Stomach smooth muscle (tissue), 2 donors: ENCODE measurements at regions not wholly inside any gene's neighbourhood (a gene's known extent, or its start where the extent isn't known, plus 50 kb on each side); places are given as distances from the start of the nearest gene placed in this dataset.

Experiments used
- H3K27ac ChIP-seq: one replicate; pipeline ENCODE4 v1.7.0; 2013; ENCODE audit warnings: mild to moderate bottlenecking, low read length, inconsistent platforms
- H3K27me3 ChIP-seq, 2 donors: one replicate each; pipeline ENCODE4 v1.7.0; 2013; ENCODE audit warnings: low read length in 2 of 2; ENCODE audit not compliant: insufficient read depth in 2 of 2, control insufficient read depth in 1 of 2
- H3K36me3 ChIP-seq, 2 donors: one replicate each; pipeline ENCODE4 v1.7.0; 2013; ENCODE audit warnings: low read length in 2 of 2; ENCODE audit not compliant: control insufficient read depth in 2 of 2, insufficient read depth in 2 of 2
- H3K4me1 ChIP-seq: one replicate; pipeline ENCODE4 v1.7.0; 2013; ENCODE audit warnings: low read length; ENCODE audit not compliant: control insufficient read depth, insufficient read depth
- H3K4me3 ChIP-seq, 2 donors: one replicate each; pipeline ENCODE4 v1.7.0; 2013; ENCODE audit warnings: low read length in 2 of 2
- H3K9ac ChIP-seq, 2 donors: one replicate each; pipeline ENCODE4 v1.7.0; 2013; ENCODE audit warnings: low read length in 2 of 2, mild to moderate bottlenecking in 1 of 2
- H3K9me3 ChIP-seq, 2 donors: one replicate each; pipeline ENCODE4 v1.7.0; 2013; ENCODE audit warnings: low read length in 2 of 2; ENCODE audit not compliant: control insufficient read depth in 2 of 2
- donor health status: healthy.
- donor health status: Pancreatic carcinoma.

DNA sequence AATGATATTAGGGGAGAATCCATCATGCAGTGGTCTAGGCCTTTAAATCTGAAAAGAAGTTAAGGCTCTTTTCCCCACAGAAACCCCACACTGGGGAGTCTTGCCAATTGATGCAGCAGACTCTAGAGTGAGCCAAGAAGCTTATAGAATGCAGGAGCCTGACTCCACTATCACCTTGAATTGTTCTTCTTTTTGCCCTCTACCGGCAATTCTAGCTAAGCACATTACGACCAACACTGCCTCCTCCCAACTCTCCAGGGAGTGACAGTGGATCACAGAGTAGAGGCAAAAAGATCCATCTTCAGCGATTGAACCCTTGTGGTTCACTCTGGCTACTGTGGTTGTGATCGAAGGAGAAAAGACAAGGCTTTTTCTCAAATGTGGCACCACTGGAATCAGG, 331.5 kb downstream of the NKX6-1 start:
- Histone ChIP-seq H3K9me3 (no peaks in the 10 kb centered on the region), H3K27ac (no peak overlapping the region), H3K36me3 (no peaks in the 10 kb centered on the region), H3K27me3 (no peaks in the 10 kb centered on the region), H3K4me3 (no peak overlapping the region), H3K4me1 (no peaks in the 10 kb centered on the region), H3K9ac (no peak overlapping the region)

DNA sequence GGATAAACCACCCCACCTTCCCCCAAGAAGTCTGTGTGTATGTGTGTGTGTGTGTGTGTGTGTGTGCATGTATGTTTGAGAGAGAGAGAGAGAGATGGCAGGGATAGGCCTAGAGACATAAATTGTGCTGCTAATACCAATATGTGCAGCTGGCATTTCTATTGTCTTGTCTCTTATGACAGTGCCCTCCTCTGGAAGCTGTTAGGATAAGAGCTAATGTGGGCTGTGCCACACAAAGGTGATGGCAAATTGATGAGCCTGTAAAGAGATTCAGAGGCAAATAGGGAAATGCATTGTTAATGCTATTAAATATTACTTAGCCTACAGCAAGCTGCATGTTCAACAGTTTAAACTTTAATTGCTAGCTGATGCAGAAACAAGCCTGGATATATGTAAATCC, 332.0 kb downstream of the NKX6-1 start:
- Histone ChIP-seq H3K4me3 (no peak overlapping the region), H3K27me3 (no peaks in the 10 kb centered on the region), H3K27ac (no peak overlapping the region), H3K9ac (no peak overlapping the region), H3K36me3 (no peaks in the 10 kb centered on the region), H3K9me3 (no peaks in the 10 kb centered on the region), H3K4me1 (no peaks in the 10 kb centered on the region)

DNA sequence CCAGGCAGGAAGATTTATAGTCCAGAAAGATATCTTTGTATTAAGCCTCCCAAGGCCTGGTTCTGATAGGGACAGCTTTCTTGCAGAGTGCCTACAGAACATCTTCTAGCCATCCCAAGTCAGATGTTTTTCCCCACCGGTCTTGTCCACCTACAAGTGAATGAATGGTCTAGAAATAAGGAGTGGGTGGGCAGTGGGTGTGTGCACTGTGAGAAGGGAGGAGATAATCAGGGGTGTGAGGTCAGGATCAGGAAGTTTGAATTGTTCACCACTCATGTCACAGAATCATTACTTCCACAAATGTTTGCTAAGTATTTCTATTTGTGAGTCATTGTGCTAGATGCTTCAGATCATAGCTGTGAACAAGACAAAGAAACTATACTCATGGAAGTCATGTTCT, 332.6 kb downstream of the NKX6-1 start:
- Histone ChIP-seq H3K27me3 (no peaks in the 10 kb centered on the region), H3K9me3 (no peaks in the 10 kb centered on the region), H3K36me3 (no peaks in the 10 kb centered on the region), H3K27ac (no peak overlapping the region), H3K4me3 (no peak overlapping the region), H3K9ac (no peak overlapping the region), H3K4me1 (no peaks in the 10 kb centered on the region)

DNA sequence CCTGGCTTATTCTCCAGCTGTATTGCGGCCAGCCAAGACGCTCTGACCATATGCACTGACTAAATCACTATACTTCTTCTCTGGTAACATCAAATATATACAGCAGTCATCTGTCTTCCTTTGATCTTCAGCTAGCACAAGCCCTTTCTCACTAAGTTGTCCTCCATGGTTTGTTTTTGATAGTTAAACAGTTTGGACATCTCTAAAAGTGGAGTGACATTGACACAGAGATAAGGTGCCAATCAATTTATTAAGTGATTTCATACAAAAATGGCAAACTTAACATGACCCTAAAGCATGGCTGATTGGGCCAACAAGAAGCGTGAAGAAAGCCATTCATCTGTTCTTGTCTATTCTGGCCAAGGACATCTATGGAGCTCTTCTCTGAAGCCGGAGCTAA, 334.9 kb downstream of the NKX6-1 start:
- Histone ChIP-seq H3K4me1 (no peaks in the 10 kb centered on the region), H3K27ac (no peak overlapping the region), H3K27me3 (peaks cover 0 to 2% of the 10 kb centered on the region in 2 donors), H3K4me3 (no peak overlapping the region), H3K36me3 (no peaks in the 10 kb centered on the region), H3K9me3 (no peaks in the 10 kb centered on the region), H3K9ac (no peak overlapping the region)

DNA sequence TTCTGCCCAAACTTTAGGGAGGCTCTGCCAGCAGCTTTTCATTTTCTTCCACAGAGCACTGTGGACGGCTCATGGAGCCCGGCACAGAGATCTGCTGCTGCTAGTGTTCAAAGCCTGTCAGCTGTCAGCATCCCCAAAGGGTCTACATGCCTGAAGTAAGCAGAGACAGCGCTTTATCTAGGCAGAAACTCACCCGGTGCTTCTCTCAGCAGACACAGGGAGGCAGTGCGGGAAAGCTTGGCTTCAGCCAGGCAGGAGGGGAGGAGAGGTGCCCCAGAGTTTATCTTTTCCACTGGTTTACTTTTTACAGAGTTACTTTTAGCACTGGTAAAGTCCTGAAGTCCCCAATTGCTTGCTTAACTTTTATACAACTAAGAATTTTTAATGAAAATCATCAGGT, 339.3 kb downstream of the NKX6-1 start:
- Histone ChIP-seq H3K4me3 (no peak overlapping the region), H3K27me3 (peaks cover 2 to 3% of the 10 kb centered on the region in 2 donors), H3K4me1 (no peaks in the 10 kb centered on the region), H3K27ac (no peak overlapping the region), H3K9me3 (no peaks in the 10 kb centered on the region), H3K36me3 (no peaks in the 10 kb centered on the region), H3K9ac (no peak overlapping the region)

DNA sequence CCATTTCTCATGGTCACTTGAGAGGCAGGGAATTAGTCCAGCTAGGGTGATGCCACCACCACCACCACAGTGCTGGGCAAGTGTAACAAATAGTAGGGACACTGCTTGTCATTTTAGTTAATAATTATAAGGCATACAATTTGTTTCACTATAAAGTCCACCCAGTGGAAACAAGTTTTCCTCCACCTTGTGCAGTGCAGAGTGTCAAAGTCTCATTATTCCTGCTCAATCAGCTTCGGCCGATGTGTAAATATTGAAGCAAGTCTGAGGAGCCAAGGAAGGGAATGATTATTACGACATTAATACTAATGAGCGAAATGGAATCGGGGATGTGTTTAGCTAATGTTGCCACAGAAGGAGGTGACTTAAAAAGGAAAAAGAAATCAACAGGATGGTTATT, 340.4 kb downstream of the NKX6-1 start:
- no peaks in the 10 kb centered on the region for H3K36me3 ChIP-seq
- no peak overlapping the region for H3K27ac ChIP-seq
- H3K4me3 ChIP-seq = no peak overlapping the region
- H3K9me3 ChIP-seq = no peaks in the 10 kb centered on the region
- H3K9ac ChIP-seq = no peak overlapping the region
- H3K27me3 ChIP-seq = peaks cover 2 to 3% of the 10 kb centered on the region in 2 donors
- no peaks in the 10 kb centered on the region for H3K4me1 ChIP-seq

DNA sequence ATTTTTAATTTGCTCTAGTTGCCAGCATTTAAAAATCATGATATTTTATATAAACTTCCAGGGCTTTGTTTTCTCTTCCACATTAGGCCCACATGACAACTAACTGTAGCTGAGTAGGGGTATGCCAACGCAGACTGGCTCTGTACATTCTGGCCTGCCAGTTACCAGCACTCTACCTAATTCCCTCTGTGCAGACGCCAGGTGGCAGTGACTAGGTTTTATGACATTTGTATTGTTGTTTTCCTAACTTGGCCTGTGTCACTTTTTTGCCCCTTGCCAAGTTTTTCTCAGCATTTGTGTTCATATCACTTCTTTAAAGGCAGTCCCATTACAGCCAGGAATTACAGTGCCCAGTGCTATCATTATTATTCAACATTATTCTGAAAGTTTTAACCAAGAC, 347.5 kb downstream of the NKX6-1 start:
- Histone ChIP-seq H3K4me3 (no peak overlapping the region), H3K27ac (no peak overlapping the region), H3K27me3 (no peaks in the 10 kb centered on the region), H3K4me1 (no peaks in the 10 kb centered on the region), H3K9ac (no peak overlapping the region), H3K9me3 (no peaks in the 10 kb centered on the region), H3K36me3 (no peaks in the 10 kb centered on the region)

DNA sequence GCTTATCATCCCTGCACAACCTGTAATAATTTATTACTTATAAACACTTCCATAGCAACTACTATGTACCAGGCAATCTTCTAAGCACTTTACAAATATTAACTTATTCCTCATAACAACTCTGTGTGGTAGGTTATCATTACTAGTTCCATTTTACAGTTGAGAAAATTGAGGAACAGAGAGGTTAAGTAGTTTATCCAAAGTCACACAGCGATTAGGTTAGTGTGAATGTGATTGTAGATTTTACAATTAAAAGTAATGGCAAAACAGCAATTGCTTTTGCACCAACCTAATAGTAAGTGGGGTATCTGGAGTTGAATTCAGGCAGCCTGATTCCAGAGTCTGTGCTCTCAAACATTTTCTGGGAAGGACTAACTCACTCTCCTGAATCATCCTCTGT, 348.9 kb downstream of the NKX6-1 start:
- no peak overlapping the region for H3K4me3 ChIP-seq
- H3K4me1 ChIP-seq = no peaks in the 10 kb centered on the region
- H3K9ac ChIP-seq = no peak overlapping the region
- H3K27ac ChIP-seq = no peak overlapping the region
- no peaks in the 10 kb centered on the region for H3K36me3 ChIP-seq
- H3K9me3 ChIP-seq = no peaks in the 10 kb centered on the region
- H3K27me3 ChIP-seq = no peaks in the 10 kb centered on the region

DNA sequence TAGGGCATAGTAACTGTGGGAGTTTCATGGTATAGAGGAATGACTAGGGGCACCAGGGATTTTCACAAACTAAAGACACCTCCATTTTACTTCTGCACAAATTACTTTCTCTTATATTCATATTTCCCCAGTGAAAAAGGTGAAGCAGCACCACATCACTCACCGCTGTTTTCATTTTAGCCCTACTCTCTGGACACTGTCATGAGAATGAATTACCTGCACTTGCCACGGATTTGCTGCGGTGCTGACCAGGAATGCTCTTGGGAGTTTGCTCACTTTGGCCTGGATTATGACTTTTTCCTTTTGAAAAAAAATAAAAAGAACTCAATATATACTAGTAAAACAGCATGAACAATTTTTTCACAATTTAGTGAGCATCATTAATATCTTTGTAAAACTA, 351.3 kb downstream of the NKX6-1 start:
- Histone ChIP-seq H3K4me1 (no peaks in the 10 kb centered on the region), H3K9me3 (no peaks in the 10 kb centered on the region), H3K4me3 (no peak overlapping the region)

DNA sequence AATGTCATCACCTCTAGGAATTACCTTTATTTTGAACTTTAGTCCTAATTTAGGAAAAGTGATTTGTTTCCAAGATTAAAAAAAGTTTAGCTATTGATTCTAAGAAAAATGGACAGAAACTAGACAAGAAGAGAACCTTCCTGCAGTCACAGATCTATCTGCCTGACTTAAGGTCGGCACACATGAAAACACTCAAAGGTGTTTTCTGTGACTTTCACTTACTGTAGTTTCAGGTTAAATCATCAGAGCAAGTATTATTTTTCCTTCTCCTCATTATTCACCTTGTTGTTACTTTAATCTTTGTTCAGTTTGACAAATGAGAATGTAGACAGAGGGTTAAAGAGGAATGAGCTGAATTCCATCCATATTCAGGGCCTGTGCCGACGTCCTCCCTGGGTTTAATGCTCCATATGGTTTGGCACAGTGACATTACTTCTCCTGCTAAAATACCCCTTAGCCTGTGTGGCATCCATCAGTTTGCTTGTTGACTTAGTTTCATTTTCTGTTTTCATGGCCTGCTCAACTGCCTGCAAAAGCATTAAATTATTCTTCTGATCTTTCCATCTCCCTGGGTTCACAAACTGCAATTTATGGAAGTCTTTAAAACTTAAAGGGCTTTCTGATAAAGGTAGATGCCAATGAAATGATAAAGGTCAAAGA, 352.7 kb downstream of the NKX6-1 start:
- Histone ChIP-seq H3K9me3 (no peaks in the 10 kb centered on the region), H3K4me1 (no peaks in the 10 kb centered on the region), H3K36me3 (no peaks in the 10 kb centered on the region), H3K27me3 (no peaks in the 10 kb centered on the region), H3K27ac (no peak overlapping the region), H3K4me3 (no peak overlapping the region), H3K9ac (no peak overlapping the region)

More for the DNA sequence above, 351.3 kb downstream of the NKX6-1 start:
- Histone ChIP-seq H3K27me3 (no peaks in the 10 kb centered on the region), H3K27ac (no peak overlapping the region), H3K9ac (no peak overlapping the region), H3K36me3 (no peaks in the 10 kb centered on the region)

DNA sequence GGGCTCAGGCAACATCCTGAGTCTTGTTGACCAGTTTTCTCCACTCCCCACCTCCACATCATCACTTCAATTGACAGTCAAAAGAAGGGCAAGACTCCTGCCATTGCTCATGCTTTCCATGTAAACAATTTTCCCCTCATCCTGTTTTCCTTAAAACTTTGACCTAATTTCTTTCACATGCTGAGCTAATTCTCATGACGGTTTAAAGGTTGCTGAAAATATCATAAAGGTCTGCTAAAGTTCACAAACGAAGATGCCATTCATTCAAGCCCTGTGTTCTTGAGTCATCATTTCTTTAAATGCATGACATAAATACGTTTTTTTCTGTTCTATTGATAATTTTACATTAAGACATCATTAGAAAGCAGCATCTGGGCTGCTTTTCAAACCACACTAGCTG, 353.9 kb downstream of the NKX6-1 start:
- no peaks in the 10 kb centered on the region for H3K36me3 ChIP-seq
- H3K4me3 ChIP-seq = no peak overlapping the region
- H3K4me1 ChIP-seq = no peaks in the 10 kb centered on the region
- no peak overlapping the region for H3K9ac ChIP-seq
- H3K9me3 ChIP-seq = no peaks in the 10 kb centered on the region
- H3K27ac ChIP-seq = no peak overlapping the region
- H3K27me3 ChIP-seq = no peaks in the 10 kb centered on the region
